ENCODE measurements at regions not wholly inside any gene's neighbourhood (a gene's known extent, or its start where the extent isn't known, plus 50 kb on each side); places are given as distances from the start of the nearest gene placed in this dataset.

- TF ChIP-seq CTCF (IDR thresholded peaks at IDR 0.05) (no peak), POLR2A (IDR thresholded peaks at IDR 0.05) (no peak)
These were observed 946.3 kb downstream of the EPHA7 start for GRCh38 chr6:92473056-92473455.

All from thyroid gland (tissue), 4 donors.